Natural killer cell (primary cell): ENCODE measurements at regions not wholly inside any gene's neighbourhood (a gene's known extent, or its start where the extent isn't known, plus 50 kb on each side); places are given as distances from the start of the nearest gene placed in this dataset.

Experiments
- ATAC-seq, 3 donors: fragments of 150-1000 bp in 2 of 3; fragments of 200-7000 bp in 1 of 3; cut with Tn5 transposase; 1 replicate in 1 of 3; 2 replicates in 2 of 3; pipeline ENCODE4 v1.10.0; 2021; ENCODE audit warnings: mild to moderate bottlenecking in 2 of 3, moderate library complexity in 2 of 3
- DNase-seq, 2 donors: peaks; one replicate each; pipeline versions ENCODE4 v3.0.0 to v3.0.0-alpha.2; 2013 to 2021; ENCODE audit warnings: mixed read lengths in 1 of 2
- H3K27ac ChIP-seq: one replicate; pipeline ENCODE4 v1.5.1; 2013; ENCODE audit warnings: mild to moderate bottlenecking, low read length
- H3K27me3 ChIP-seq: one replicate; pipeline ENCODE4 v1.6.1; 2013; ENCODE audit warnings: low read length; ENCODE audit not compliant: control insufficient read depth, insufficient read depth
- H3K36me3 ChIP-seq: one replicate; pipeline ENCODE4 v1.6.1; 2013; ENCODE audit warnings: low read length; ENCODE audit not compliant: control insufficient read depth, insufficient read depth
- H3K4me1 ChIP-seq: one replicate; pipeline ENCODE4 v1.6.1; 2013; ENCODE audit warnings: low read length; ENCODE audit not compliant: control insufficient read depth, insufficient read depth
- H3K4me3 ChIP-seq: one replicate; pipeline ENCODE4 v1.5.1; 2013; ENCODE audit warnings: low read length
- H3K9me3 ChIP-seq: one replicate; pipeline ENCODE4 v1.6.1; 2013; ENCODE audit warnings: low read length; ENCODE audit not compliant: control insufficient read depth, insufficient read depth
- H3K27ac Mint-ChIP-seq, 2 donors: one replicate each; pipeline ENCODE4 v1.8.0; 2022; ENCODE audit warnings: mild to moderate bottlenecking in 2 of 2, mixed read lengths in 2 of 2, moderate library complexity in 1 of 2
- H3K27me3 Mint-ChIP-seq, 2 donors: one replicate each; pipeline ENCODE4 v1.8.0; 2022; ENCODE audit warnings: low read depth in 2 of 2, mixed read lengths in 2 of 2
- H3K36me3 Mint-ChIP-seq: one replicate; pipeline ENCODE4 v1.8.0; 2022; ENCODE audit warnings: mixed read lengths
- H3K4me1 Mint-ChIP-seq, 2 donors: one replicate each; pipeline ENCODE4 v1.8.0; 2022; ENCODE audit warnings: mixed read lengths in 2 of 2
- H3K4me3 Mint-ChIP-seq: one replicate; pipeline ENCODE4 v1.8.0; 2022; ENCODE audit warnings: mild to moderate bottlenecking, moderate library complexity, mixed read lengths
- H3K9me3 Mint-ChIP-seq, 2 donors: one replicate each; pipeline ENCODE4 v1.8.0; 2022; ENCODE audit warnings: mixed read lengths in 2 of 2
- CTCF ChIP-seq: fragments of 200-600 bp; IDR thresholded peaks from one replicate; pipeline ENCODE4 v1.8.0; 2022; ENCODE audit warnings: antibody characterized with exemption
- WGBS: methylation state at CpG from one replicate; pipeline ENCODE4 v1.1.7; 2013; ENCODE audit warnings: missing lambda C conversion rate; ENCODE audit not compliant: insufficient coverage; 5-methylcytosine and 5-hydroxymethylcytosine counted together
- intact Hi-C: fragments of 100-400 bp; cut with micrococcal nuclease; formaldehyde crosslinking; loops from one replicate; pipeline ENCODE4 v1.14.2; 2022

- no peaks in the 10 kb centered on the region for H3K4me1 Mint-ChIP-seq
- H3K27me3 Mint-ChIP-seq, result no peaks in the 10 kb centered on the region
- Histone ChIP-seq H3K36me3 (no peaks in the 10 kb centered on the region), H3K27me3 (no peaks in the 10 kb centered on the region), H3K9me3 (no peaks in the 10 kb centered on the region), H3K27ac (no peak overlapping the region), H3K4me3 (no peak overlapping the region), H3K4me1 (no peaks in the 10 kb centered on the region)
- ATAC-seq, result no peak
- H3K4me3 Mint-ChIP-seq, result no peak overlapping the region
- no peak overlapping the region for H3K27ac Mint-ChIP-seq
- intact Hi-C loops, result no loop called here
- WGBS, result 88% methylated on average over 1 of the region's 1 CpG
- no peaks in the 10 kb centered on the region for H3K36me3 Mint-ChIP-seq
- no peak for DNase-seq
- peaks cover 16 to 23% of the 10 kb centered on the region in 2 donors for H3K9me3 Mint-ChIP-seq
- TF ChIP-seq CTCF, result no peak
Observed at GRCh38 chr13:85663856-85664255, 135.4 kb downstream of the SLITRK6 start.

GRCh38 chr13:85662186-85662585, 137.0 kb downstream of the SLITRK6 start:
- Mint-ChIP-seq H3K4me3 (no peak overlapping the region), H3K27ac (no peak overlapping the region), H3K9me3 (peaks cover 12 to 17% of the 10 kb centered on the region in 2 donors), H3K36me3 (no peaks in the 10 kb centered on the region), H3K27me3 (no peaks in the 10 kb centered on the region), H3K4me1 (no peaks in the 10 kb centered on the region)
- Histone ChIP-seq H3K9me3 (no peaks in the 10 kb centered on the region), H3K27me3 (no peaks in the 10 kb centered on the region), H3K4me1 (no peaks in the 10 kb centered on the region), H3K4me3 (no peak overlapping the region), H3K36me3 (no peaks in the 10 kb centered on the region), H3K27ac (no peak overlapping the region)
- ATAC-seq (no peak), DNase-seq (no peak)
- intact Hi-C loops, result no loop called here
- no peak for TF ChIP-seq CTCF

- no peak overlapping the region for H3K27ac Mint-ChIP-seq
- no peaks in the 10 kb centered on the region for H3K27me3 Mint-ChIP-seq
- H3K27me3 ChIP-seq, result no peaks in the 10 kb centered on the region
- H3K36me3 Mint-ChIP-seq, result no peaks in the 10 kb centered on the region
- ATAC-seq (no peak), DNase-seq (no peak)
- H3K36me3 ChIP-seq, result no peaks in the 10 kb centered on the region
- H3K4me3 Mint-ChIP-seq, result no peak overlapping the region
- no peaks in the 10 kb centered on the region for H3K4me1 ChIP-seq
- no peaks in the 10 kb centered on the region for H3K9me3 ChIP-seq
- TF ChIP-seq CTCF, result no peak
- no peaks in the 10 kb centered on the region for H3K4me1 Mint-ChIP-seq
- H3K9me3 Mint-ChIP-seq, result peaks cover 13 to 16% of the 10 kb centered on the region in 2 donors
- no peak overlapping the region for H3K4me3 ChIP-seq
- no peak overlapping the region for H3K27ac ChIP-seq
- intact Hi-C loops, result no loop called here
Observed at GRCh38 chr13:85661675-85662074, 137.5 kb downstream of the SLITRK6 start.

- 81% methylated on average over 4 of the region's 4 CpGs for WGBS
Observed at GRCh38 chr13:85659493-85659892, 139.7 kb downstream of the SLITRK6 start.

More at GRCh38 chr13:85659493-85659892, 139.7 kb downstream of the SLITRK6 start:
- intact Hi-C loops, result no loop called here
- H3K27me3 ChIP-seq, result no peaks in the 10 kb centered on the region
- Mint-ChIP-seq H3K27me3 (no peaks in the 10 kb centered on the region), H3K9me3 (peaks cover 10% of the 10 kb centered on the region in 2 donors), H3K36me3 (no peaks in the 10 kb centered on the region), H3K27ac (no peak overlapping the region), H3K4me3 (no peak overlapping the region), H3K4me1 (no peaks in the 10 kb centered on the region)
- no peak for DNase-seq
- no peak overlapping the region for H3K27ac ChIP-seq
- ATAC-seq, result no peak
- H3K36me3 ChIP-seq, result no peaks in the 10 kb centered on the region
- no peak for TF ChIP-seq CTCF
- H3K4me1 ChIP-seq, result no peaks in the 10 kb centered on the region
- no peak overlapping the region for H3K4me3 ChIP-seq
- H3K9me3 ChIP-seq, result no peaks in the 10 kb centered on the region
